ENCODE measurements at regions not wholly inside any gene's neighbourhood (a gene's known extent, or its start where the extent isn't known, plus 50 kb on each side); places are given as distances from the start of the nearest gene placed in this dataset.
"Not testable (repeated sequence)": the region's sequence is repeated elsewhere in the genome, so short reads cannot be mapped to it uniquely, and the experiment has no call there.

GRCh38 chr2:238703053-238703415, 144.9 kb upstream of the TWIST2 start:
- no peak for DNase-seq

- no peak for DNase-seq
These were observed 144.4 kb upstream of the TWIST2 start for GRCh38 chr2:238703436-238703835.

GRCh38 chr2:238704471-238705225, 143.2 kb upstream of the TWIST2 start:
- no peak for DNase-seq

GRCh38 chr2:238706163-238706562, 141.7 kb upstream of the TWIST2 start:
- no peak for DNase-seq

- no peak for DNase-seq
These were observed 141.2 kb upstream of the TWIST2 start for GRCh38 chr2:238706673-238707072.

- DNase-seq: no peak
These were observed 138.4 kb upstream of the TWIST2 start for GRCh38 chr2:238709325-238710025.

GRCh38 chr2:238710032-238710735, 137.7 kb upstream of the TWIST2 start:
- no peak for DNase-seq

- DNase-seq: no peak
These were observed 137.1 kb upstream of the TWIST2 start for GRCh38 chr2:238710787-238711186.

- no peak for DNase-seq
These were observed 136.5 kb upstream of the TWIST2 start for GRCh38 chr2:238711346-238711745.

GRCh38 chr2:238712011-238712410, 135.9 kb upstream of the TWIST2 start:
- DNase-seq: no peak

GRCh38 chr2:238713198-238713826, 134.6 kb upstream of the TWIST2 start:
- DNase-seq: no peak

GRCh38 chr2:238714038-238714528, 133.8 kb upstream of the TWIST2 start:
- DNase-seq: no peak

GRCh38 chr2:238716171-238716570, 131.7 kb upstream of the TWIST2 start:
- no peak for DNase-seq

- DNase-seq: no peak
These were observed 131.3 kb upstream of the TWIST2 start for GRCh38 chr2:238716585-238716984.

GRCh38 chr2:238717084-238717483, 130.8 kb upstream of the TWIST2 start:
- no peak for DNase-seq

GRCh38 chr2:238719641-238720040, 128.2 kb upstream of the TWIST2 start:
- no peak for DNase-seq

GRCh38 chr2:238720232-238720672, 127.6 kb upstream of the TWIST2 start:
- no peak for DNase-seq

GRCh38 chr2:238722181-238722580, 125.7 kb upstream of the TWIST2 start:
- DNase-seq: no peak

- DNase-seq: no peak
These were observed 125.0 kb upstream of the TWIST2 start for GRCh38 chr2:238722883-238723282.

GRCh38 chr2:238723740-238724320, 124.1 kb upstream of the TWIST2 start:
- not testable (repeated sequence) for DNase-seq

GRCh38 chr2:238724728-238725127, 123.2 kb upstream of the TWIST2 start:
- no peak for DNase-seq

GRCh38 chr2:238725298-238725697, 122.6 kb upstream of the TWIST2 start:
- no peak for DNase-seq
